HepG2 (cell line): ENCODE measurements at regions not wholly inside any gene's neighbourhood (a gene's known extent, or its start where the extent isn't known, plus 50 kb on each side); places are given as distances from the start of the nearest gene placed in this dataset.

Experiments
- ATAC-seq: fragments of 200-7000 bp; cut with Tn5 transposase; 3 replicates; pipeline ENCODE4 v1.9.1; 2020; ENCODE audit warnings: mild to moderate bottlenecking, moderate library complexity
- BruUV-seq: library from RNA; stranded (reverse); fragments of 400-500 nt; replicated peaks from 2 replicates; lab custom pipeline; 2021; lab: Mats Ljungman, UMichigan
- CTCF ChIA-PET: fragments of 300-600 bp; formaldehyde crosslinking; extraction: SDS; loops from one replicate; lab custom pipeline; 2021; ENCODE audit warnings: low total read pairs, inconsistent platforms, low intra/inter-chr PET ratio; lab: Yijun Ruan, JAX
- POLR2A ChIA-PET: fragments of 350-600 bp; sonication (Branson Sonifier 250); formaldehyde crosslinking; loops from one replicate; lab custom pipeline; 2020; ENCODE audit warnings: antibody characterized with exemption, inconsistent platforms; lab: Yijun Ruan, JAX
- DNase-seq: peaks from one replicate; pipeline ENCODE4 v3.0.0-alpha.2; 2015; ENCODE audit warnings: low spot score
- FAIRE-seq: peaks from 3 replicates; lab custom pipeline; 2011; peaks lifted over from hg19 to GRCh38; lab: Jason Lieb, UNC
- H2AFZ ChIP-seq: one replicate; pipeline ENCODE4 v1.6.1; 2011; ENCODE audit warnings: low read length, inconsistent platforms
- H3K27ac ChIP-seq: fragments of 300-600 bp; 3 replicates; pipeline ENCODE4 v1.8.0; 2011; ENCODE audit warnings: mixed run types, mild to moderate bottlenecking, mixed read lengths, low read length, inconsistent platforms; ENCODE audit not compliant: insufficient read depth; ENCODE audit errors: extremely low read length
- H3K27me3 ChIP-seq, 2 experiments: fragments of 200-600 bp in 1 of 2; 2 replicates in 1 of 2; 3 replicates in 1 of 2; pipeline versions ENCODE4 v1.6.0 to v1.8.0; 2011; ENCODE audit warnings: low read length in 2 of 2, mild to moderate bottlenecking in 2 of 2, moderate library complexity in 2 of 2, inconsistent platforms in 1 of 2; ENCODE audit not compliant: insufficient read depth in 2 of 2, control insufficient read depth in 1 of 2
- H3K36me3 ChIP-seq, 2 experiments: fragments of 200-600 bp in 1 of 2; replicated peaks in 1 of 2; 2 replicates in 1 of 2; 3 replicates in 1 of 2; pipeline versions ENCODE4 v1.5.1 to v1.8.0; 2011; ENCODE audit warnings: low read length in 2 of 2, inconsistent platforms in 1 of 2; ENCODE audit not compliant: insufficient read depth in 2 of 2, control insufficient read depth in 1 of 2
- H3K4me1 ChIP-seq: 2 replicates; pipeline ENCODE4 v1.5.1; 2012; ENCODE audit warnings: low read length, inconsistent platforms; ENCODE audit not compliant: insufficient read depth
- H3K4me2 ChIP-seq: 2 replicates; pipeline ENCODE4 v1.6.0; 2011; ENCODE audit warnings: low read depth, low read length, inconsistent platforms
- H3K4me3 ChIP-seq, 3 experiments: fragments of 200-600 bp in 1 of 3; sonication (generic), shearing (Covaris generic) in 1 of 3; replicated peaks in 1 of 3; 2 replicates each; pipeline ENCODE4 v1.5.1; 2011 to 2016; ENCODE audit warnings: low read length in 3 of 3, inconsistent platforms in 2 of 3, low read depth in 2 of 3, mild to moderate bottlenecking in 2 of 3, control low read depth in 1 of 3, mixed read lengths in 1 of 3; ENCODE audit not compliant: insufficient read depth in 1 of 3
- H3K79me2 ChIP-seq: one replicate; pipeline ENCODE4 v1.6.1; 2011; ENCODE audit warnings: low read length, inconsistent platforms; ENCODE audit not compliant: insufficient read depth
- H3K9ac ChIP-seq: 2 replicates; pipeline ENCODE4 v1.6.0; 2011; ENCODE audit warnings: mild to moderate bottlenecking, low read depth, low read length, inconsistent platforms; ENCODE audit not compliant: insufficient read depth
- H3K9me3 ChIP-seq: 2 replicates; pipeline ENCODE4 v1.5.1; 2012; ENCODE audit warnings: mild to moderate bottlenecking, low read length
- H4K20me1 ChIP-seq: 2 replicates; pipeline ENCODE4 v1.6.0; 2011; ENCODE audit warnings: inconsistent platforms, mild to moderate bottlenecking, low read length, moderate library complexity; ENCODE audit not compliant: insufficient read depth
- CCAR2 ChIP-seq: fragments of 200-400 bp; formaldehyde crosslinking; optimal IDR thresholded peaks from 2 replicates; pipeline ENCODE3; 2018; ENCODE audit warnings: low read depth, mild to moderate bottlenecking, low read length, moderate library complexity
- CENPX ChIP-seq: sonication (generic); formaldehyde crosslinking; IDR thresholded peaks from 2 replicates; pipeline ENCODE4 v1.9.0; 2021; ENCODE audit warnings: mild to moderate bottlenecking, missing genetic modification reagents, moderate library complexity
- FIP1L1 ChIP-seq: fragments of 200-400 bp; formaldehyde crosslinking; IDR thresholded peaks from 2 replicates; pipeline ENCODE4 v1.6.1; 2018; ENCODE audit warnings: low read depth, mild to moderate bottlenecking, low read length, moderate library complexity, borderline replicate concordance; ENCODE audit not compliant: insufficient read depth
- KAT8 ChIP-seq: IDR thresholded peaks from 2 replicates; pipeline ENCODE4 v1.6.1; 2016; ENCODE audit warnings: missing genetic modification reagents, missing compliant biosample characterization
- MED1 ChIP-seq: sonication (generic); formaldehyde crosslinking; IDR thresholded peaks from 2 replicates; pipeline ENCODE4 v1.4.0; 2020; ENCODE audit warnings: missing genetic modification reagents
- RBFOX2 ChIP-seq: fragments of 200-400 bp; formaldehyde crosslinking; IDR thresholded peaks from 2 replicates; pipeline ENCODE4 v1.6.1; 2017; ENCODE audit warnings: low read depth, mild to moderate bottlenecking, low read length
- SAFB2 ChIP-seq: sonication (generic); formaldehyde crosslinking; IDR thresholded peaks from 2 replicates; pipeline ENCODE4 v1.5.1; 2020; ENCODE audit warnings: missing genetic modification reagents, low read depth, mild to moderate bottlenecking, borderline replicate concordance
- SP1 ChIP-seq, 2 experiments: fragments of 450-650 bp in 1 of 2; sonication (generic) in 1 of 2; formaldehyde crosslinking in 1 of 2; IDR thresholded peaks; 2 replicates each; pipeline versions ENCODE4 v1.4.0 to v1.6.1; 2016 to 2020; ENCODE audit warnings: missing genetic modification reagents in 1 of 2
- TRIM24 ChIP-seq: sonication (generic); formaldehyde crosslinking; IDR thresholded peaks from 2 replicates; pipeline ENCODE4 v1.8.0; 2022; ENCODE audit warnings: mild to moderate bottlenecking, missing genetic modification reagents
- ZFP36 ChIP-seq: fragments of 150-350 bp; IDR thresholded peaks from 2 replicates; pipeline ENCODE4 v1.6.1; 2018; ENCODE audit warnings: borderline replicate concordance, low read length, low read depth; ENCODE audit not compliant: partially characterized antibody
- ZNF569 ChIP-seq: sonication (generic); formaldehyde crosslinking; IDR thresholded peaks from 2 replicates; pipeline ENCODE4 v1.5.0; 2020; ENCODE audit warnings: mild to moderate bottlenecking, missing genetic modification reagents, moderate library complexity, borderline replicate concordance
- WGBS: methylation state at CpG from one replicate; pipeline ENCODE4 v1.1.6; 2017; ENCODE audit warnings: low lambda C conversion rate; 5-methylcytosine and 5-hydroxymethylcytosine counted together
- in situ Hi-C: cut with HindIII; loops from 2 replicates; pipeline ENCODE4 v1.10.0; 2017; ENCODE audit warnings: low pct_unique_long_range_greater_than_20kb; ENCODE audit not compliant: extremely low pct_ligation_motif_present
- intact Hi-C: fragments of 100-400 bp; cut with micrococcal nuclease; formaldehyde crosslinking; loops from one replicate; pipeline ENCODE4 v1.10.0; 2022; ENCODE audit not compliant: unreplicated experiment
- TF ChIP-seq, protein P1 (sequence below): sonication (generic); formaldehyde crosslinking; IDR thresholded peaks from 2 replicates; pipeline ENCODE4 v1.5.0; 2020; ENCODE audit warnings: mild to moderate bottlenecking, missing genetic modification reagents, moderate library complexity
- TF ChIP-seq, protein P2 (sequence below): sonication (generic); formaldehyde crosslinking; IDR thresholded peaks from 2 replicates; pipeline ENCODE4 v1.5.0; 2020; ENCODE audit warnings: missing genetic modification reagents, mild to moderate bottlenecking, borderline replicate concordance

DNA sequence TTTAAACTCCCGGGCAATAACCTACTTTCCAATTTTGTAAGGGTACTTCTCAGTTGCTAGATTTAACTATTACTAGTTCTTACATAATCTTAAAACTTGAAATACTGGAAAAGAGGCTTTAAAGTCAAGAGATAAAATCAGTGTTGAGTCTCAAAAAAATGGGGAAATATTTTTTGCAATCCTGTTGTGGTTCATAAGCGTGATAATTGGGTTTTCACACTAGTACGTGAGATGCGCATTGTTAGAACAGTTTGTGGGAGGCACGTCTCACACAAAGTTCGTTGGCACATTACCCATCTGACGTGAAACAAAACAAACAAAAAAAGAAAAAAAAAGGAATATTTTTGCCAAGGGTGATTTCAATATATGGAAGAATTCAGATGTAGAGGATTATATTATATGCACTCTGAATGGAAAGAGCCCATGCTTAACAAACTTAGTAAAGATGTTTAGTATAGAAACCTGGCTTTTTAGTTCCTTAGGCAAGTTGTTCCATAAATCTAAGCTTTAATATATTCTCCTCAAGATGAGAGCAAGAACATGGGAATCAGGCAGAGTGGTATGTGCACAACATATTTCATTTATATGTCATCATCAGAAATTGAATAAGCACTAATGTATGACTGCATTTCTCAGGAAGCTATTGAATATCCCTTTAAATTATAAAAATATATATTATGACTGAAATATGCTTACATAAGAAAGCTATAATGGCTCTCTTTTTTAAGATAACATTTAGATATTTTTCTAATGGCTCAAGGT is 73.9 kb upstream of the TNFSF4 start:
- DNase-seq (no peak), FAIRE-seq (no peak), ATAC-seq (no peak)
- no peaks in the 10 kb centered on the region for H3K4me1 ChIP-seq
- no TSS peak for BruUV-seq
- no peaks in the 10 kb centered on the region for H4K20me1 ChIP-seq
- H3K79me2 ChIP-seq = no peaks in the 10 kb centered on the region
- CTCF ChIA-PET = no interaction called here
- 54% methylated on average over 7 of the region's 7 CpGs for WGBS
- no peaks in the 10 kb centered on the region for H3K27me3 ChIP-seq
- no peaks in the 10 kb centered on the region for H3K9me3 ChIP-seq
- in situ Hi-C loops = no loop called here
- H3K27ac ChIP-seq = no peak overlapping the region
- POLR2A ChIA-PET = no interaction called here
- no peak overlapping the region for H3K9ac ChIP-seq
- no peaks in the 10 kb centered on the region for H3K36me3 ChIP-seq
- no peak overlapping the region for H3K4me3 ChIP-seq
- intact Hi-C loops = no loop called here
- H2AFZ ChIP-seq = no peak overlapping the region
- no peak overlapping the region for H3K4me2 ChIP-seq
- no peak for TF ChIP-seq CCAR2
- TF ChIP-seq FIP1L1 = no peak
- no peak for TF ChIP-seq TRIM24 (CRISPR knock-in tag)
- TF ChIP-seq MED1 (CRISPR knock-in tag) = no peak
- no peak for TF ChIP-seq RBFOX2
- no peak for TF ChIP-seq SAFB2
- TF ChIP-seq, protein P1, sequence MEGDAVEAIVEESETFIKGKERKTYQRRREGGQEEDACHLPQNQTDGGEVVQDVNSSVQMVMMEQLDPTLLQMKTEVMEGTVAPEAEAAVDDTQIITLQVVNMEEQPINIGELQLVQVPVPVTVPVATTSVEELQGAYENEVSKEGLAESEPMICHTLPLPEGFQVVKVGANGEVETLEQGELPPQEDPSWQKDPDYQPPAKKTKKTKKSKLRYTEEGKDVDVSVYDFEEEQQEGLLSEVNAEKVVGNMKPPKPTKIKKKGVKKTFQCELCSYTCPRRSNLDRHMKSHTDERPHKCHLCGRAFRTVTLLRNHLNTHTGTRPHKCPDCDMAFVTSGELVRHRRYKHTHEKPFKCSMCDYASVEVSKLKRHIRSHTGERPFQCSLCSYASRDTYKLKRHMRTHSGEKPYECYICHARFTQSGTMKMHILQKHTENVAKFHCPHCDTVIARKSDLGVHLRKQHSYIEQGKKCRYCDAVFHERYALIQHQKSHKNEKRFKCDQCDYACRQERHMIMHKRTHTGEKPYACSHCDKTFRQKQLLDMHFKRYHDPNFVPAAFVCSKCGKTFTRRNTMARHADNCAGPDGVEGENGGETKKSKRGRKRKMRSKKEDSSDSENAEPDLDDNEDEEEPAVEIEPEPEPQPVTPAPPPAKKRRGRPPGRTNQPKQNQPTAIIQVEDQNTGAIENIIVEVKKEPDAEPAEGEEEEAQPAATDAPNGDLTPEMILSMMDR (CRISPR knock-in tag) = no peak
- no peak for TF ChIP-seq ZFP36
- TF ChIP-seq SP1 (IDR thresholded peaks at IDR 0.05) = no peak
- no peak for TF ChIP-seq SP1 (CRISPR knock-in tag; IDR thresholded peaks at IDR 0.05)
- TF ChIP-seq KAT8 = no peak
- TF ChIP-seq, protein P2, sequence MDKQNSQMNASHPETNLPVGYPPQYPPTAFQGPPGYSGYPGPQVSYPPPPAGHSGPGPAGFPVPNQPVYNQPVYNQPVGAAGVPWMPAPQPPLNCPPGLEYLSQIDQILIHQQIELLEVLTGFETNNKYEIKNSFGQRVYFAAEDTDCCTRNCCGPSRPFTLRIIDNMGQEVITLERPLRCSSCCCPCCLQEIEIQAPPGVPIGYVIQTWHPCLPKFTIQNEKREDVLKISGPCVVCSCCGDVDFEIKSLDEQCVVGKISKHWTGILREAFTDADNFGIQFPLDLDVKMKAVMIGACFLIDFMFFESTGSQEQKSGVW (CRISPR knock-in tag) = no peak
- no peak for TF ChIP-seq CENPX (CRISPR knock-in tag)
- no peak for TF ChIP-seq ZNF569 (CRISPR knock-in tag)
- TF ChIP-seq, all 625 proteins: peak for 0
